ENCODE measurements at regions not wholly inside any gene's neighbourhood (a gene's known extent, or its start where the extent isn't known, plus 50 kb on each side); places are given as distances from the start of the nearest gene placed in this dataset.

GRCh38 chr6:95740157-95740556, 162.8 kb downstream of the MANEA start:
- no peaks in the 10 kb centered on the region for H3K79me2 ChIP-seq (ENCODE audit: control insufficient read depth, low read length)
- no peaks in the 10 kb centered on the region for H3K9me3 ChIP-seq (ENCODE audit: control insufficient read depth, insufficient read depth, low read length)
- no peaks in the 10 kb centered on the region for H3K36me3 ChIP-seq (ENCODE audit: control insufficient read depth, low read length)
- no peak for TF ChIP-seq CTCF (IDR thresholded peaks at IDR 0.05; ENCODE audit: low read depth, low read length, poor library complexity, severe bottlenecking)
- TF ChIP-seq EZH2phosphoT487 (IDR thresholded peaks at IDR 0.05; ENCODE audit: borderline replicate concordance, low read length), result no peak
- H3K27ac ChIP-seq (ENCODE audit: low read depth, low read length), result no peak overlapping the region
- no peak overlapping the region for H3K4me3 ChIP-seq (ENCODE audit: low read length)
- no peaks in the 10 kb centered on the region for H3K9me2 ChIP-seq (replicated peaks; ENCODE audit: control insufficient read depth, low read length)
- H3K4me1 ChIP-seq (ENCODE audit: control insufficient read depth, low read length), result no peaks in the 10 kb centered on the region
- H3K4me2 ChIP-seq (ENCODE audit: low read length), result no peak overlapping the region
- H4K20me1 ChIP-seq (ENCODE audit: control insufficient read depth, insufficient read depth, low read depth, low read length), result no peaks in the 10 kb centered on the region
- no peaks in the 10 kb centered on the region for H3F3A ChIP-seq (ENCODE audit: control insufficient read depth, insufficient read depth)
- H3K27me3 ChIP-seq (ENCODE audit: control insufficient read depth, low read length), result no peaks in the 10 kb centered on the region

- no peaks in the 10 kb centered on the region for H3K9me3 ChIP-seq (ENCODE audit: control insufficient read depth, insufficient read depth, low read length)
- TF ChIP-seq CTCF (IDR thresholded peaks at IDR 0.05; ENCODE audit: low read depth, low read length, poor library complexity, severe bottlenecking), result no peak
- no peak for TF ChIP-seq EZH2phosphoT487 (IDR thresholded peaks at IDR 0.05; ENCODE audit: borderline replicate concordance, low read length)
Measured at GRCh38 chr6:95741045-95741444, 163.7 kb downstream of the MANEA start.

GRCh38 chr6:95742767-95743289, 165.5 kb downstream of the MANEA start:
- H3K9me3 ChIP-seq (ENCODE audit: control insufficient read depth, insufficient read depth, low read length), result no peaks in the 10 kb centered on the region
- H3K79me2 ChIP-seq (ENCODE audit: control insufficient read depth, low read length), result no peaks in the 10 kb centered on the region
- no peaks in the 10 kb centered on the region for H4K20me1 ChIP-seq (ENCODE audit: control insufficient read depth, insufficient read depth, low read depth, low read length)
- no peak overlapping the region for H3K4me3 ChIP-seq (ENCODE audit: low read length)
- no peaks in the 10 kb centered on the region for H3K36me3 ChIP-seq (ENCODE audit: control insufficient read depth, low read length)
- H3K27me3 ChIP-seq (ENCODE audit: control insufficient read depth, low read length), result no peaks in the 10 kb centered on the region
- H3K4me1 ChIP-seq (ENCODE audit: control insufficient read depth, low read length), result no peaks in the 10 kb centered on the region
- no peak overlapping the region for H3K4me2 ChIP-seq (ENCODE audit: low read length)
- no peaks in the 10 kb centered on the region for H3F3A ChIP-seq (ENCODE audit: control insufficient read depth, insufficient read depth)
- no peaks in the 10 kb centered on the region for H3K9me2 ChIP-seq (replicated peaks; ENCODE audit: control insufficient read depth, low read length)
- TF ChIP-seq EZH2phosphoT487 (IDR thresholded peaks at IDR 0.05; ENCODE audit: borderline replicate concordance, low read length) (no peak), CTCF (IDR thresholded peaks at IDR 0.05; ENCODE audit: low read depth, low read length, poor library complexity, severe bottlenecking) (no peak)
- no peak overlapping the region for H3K27ac ChIP-seq (ENCODE audit: low read depth, low read length)

More at GRCh38 chr6:95741045-95741444, 163.7 kb downstream of the MANEA start:
- Histone ChIP-seq H3K27me3 (ENCODE audit: control insufficient read depth, low read length) (no peaks in the 10 kb centered on the region), H3K79me2 (ENCODE audit: control insufficient read depth, low read length) (no peaks in the 10 kb centered on the region), H3K27ac (ENCODE audit: low read depth, low read length) (no peak overlapping the region), H3K4me1 (ENCODE audit: control insufficient read depth, low read length) (no peaks in the 10 kb centered on the region), H3K4me3 (ENCODE audit: low read length) (no peak overlapping the region), H3K9me2 (replicated peaks; ENCODE audit: control insufficient read depth, low read length) (no peaks in the 10 kb centered on the region), H3K4me2 (ENCODE audit: low read length) (no peak overlapping the region), H4K20me1 (ENCODE audit: control insufficient read depth, insufficient read depth, low read depth, low read length) (no peaks in the 10 kb centered on the region), H3K36me3 (ENCODE audit: control insufficient read depth, low read length) (no peaks in the 10 kb centered on the region), H3F3A (ENCODE audit: control insufficient read depth, insufficient read depth) (no peaks in the 10 kb centered on the region)
